T47D (cell line): ENCODE measurements at regions not wholly inside any gene's neighbourhood (a gene's known extent, or its start where the extent isn't known, plus 50 kb on each side); places are given as distances from the start of the nearest gene placed in this dataset.
"Not testable (repeated sequence)": the region's sequence is repeated elsewhere in the genome, so short reads cannot be mapped to it uniquely, and the experiment has no call there.

Experiments used
- DNase-seq, 2 experiments: peaks; one replicate each; pipeline versions ENCODE4 v3.0.0 to v3.0.0-alpha.2; 2011 to 2012; ENCODE audit warnings: low read depth in 1 of 2, low spot score in 1 of 2
- JUND ChIP-seq: IDR thresholded peaks from 2 replicates; pipeline ENCODE4 v1.6.1; 2012; ENCODE audit warnings: low read depth
- in situ Hi-C: cut with HindIII; loops from 2 replicates; pipeline ENCODE4 v1.10.0; 2016; ENCODE audit warnings: low sequenced_read_pairs, low pct_unique_long_range_greater_than_20kb

DNA sequence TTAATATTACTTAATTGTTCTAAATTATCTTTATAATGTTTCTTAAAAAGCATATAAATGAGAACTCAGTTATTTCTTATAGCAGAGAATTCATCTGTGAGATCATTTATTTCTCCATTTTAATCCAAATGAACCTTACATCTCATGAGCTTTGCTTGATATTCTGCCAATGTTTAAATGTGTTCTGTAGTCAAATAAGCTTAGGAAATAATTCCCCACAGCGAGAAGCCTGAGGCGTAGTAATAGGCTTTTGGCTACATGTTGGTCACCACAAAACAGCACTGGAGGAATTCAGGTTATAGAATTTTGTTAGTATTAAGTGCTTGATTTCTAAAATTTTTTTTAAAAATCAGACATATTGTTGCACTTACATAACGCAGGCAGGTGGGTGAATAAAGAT lies 585.3 kb upstream of the RORB start:
- in situ Hi-C loops: no loop called here
- peak in 1 of 2 experiments; percentile 15 for DNase-seq
- TF ChIP-seq JUND: no peak

DNA sequence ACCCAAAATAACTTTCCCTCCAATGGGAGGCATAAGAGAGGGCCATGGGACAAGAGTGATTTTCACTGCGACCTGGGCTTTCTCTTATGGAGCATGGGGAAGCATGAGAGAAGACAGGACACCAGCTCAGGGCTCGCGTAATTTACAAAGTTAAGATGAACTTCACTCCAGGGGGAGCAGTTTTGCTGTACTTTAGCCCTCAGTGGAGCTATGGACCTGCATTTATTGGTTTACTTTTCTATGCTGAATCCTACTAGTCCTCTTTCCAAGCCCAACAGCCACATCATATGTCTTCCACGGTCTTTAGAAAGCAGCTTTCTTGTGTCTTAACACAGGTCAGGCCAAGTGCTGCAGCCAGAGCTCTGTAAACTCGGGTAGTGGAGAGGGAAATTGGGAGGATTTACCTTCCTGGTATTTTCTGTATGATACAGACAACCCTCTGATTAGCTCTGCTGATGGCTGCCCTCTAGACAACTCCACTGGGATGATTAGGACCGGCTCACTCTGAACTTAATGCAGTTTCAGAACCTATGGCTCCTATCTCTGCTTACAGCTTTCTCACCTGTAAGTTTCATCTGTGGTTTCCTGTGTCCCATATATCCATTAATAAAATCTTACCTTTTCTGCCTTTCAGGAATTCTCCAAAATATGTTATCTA lies 581.0 kb upstream of the RORB start:
- no peak for TF ChIP-seq JUND
- DNase-seq: peak; percentile 7 to 78
- in situ Hi-C loops: no loop called here

DNA sequence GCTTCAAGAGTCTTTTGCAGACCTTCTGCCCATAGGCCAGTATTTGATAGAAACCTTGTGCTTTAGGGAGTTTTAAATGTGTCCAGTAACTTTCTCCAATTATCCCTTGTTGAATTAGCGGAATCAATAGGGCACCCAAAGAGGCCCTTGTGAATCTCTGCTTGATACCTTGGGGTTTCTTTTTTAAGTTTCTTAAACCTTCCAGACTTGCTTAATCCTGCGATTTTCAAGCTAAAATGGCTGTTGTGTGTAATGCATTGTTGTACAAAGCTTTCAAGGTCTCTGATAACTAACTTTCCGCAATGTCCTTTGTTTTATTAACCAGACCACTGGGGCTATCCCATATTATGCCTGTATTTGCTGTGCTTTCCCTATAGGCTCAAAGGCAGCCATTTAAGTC lies 577.4 kb upstream of the RORB start:
- TF ChIP-seq JUND: no peak
- in situ Hi-C loops: no loop called here
- DNase-seq: no peak

DNA sequence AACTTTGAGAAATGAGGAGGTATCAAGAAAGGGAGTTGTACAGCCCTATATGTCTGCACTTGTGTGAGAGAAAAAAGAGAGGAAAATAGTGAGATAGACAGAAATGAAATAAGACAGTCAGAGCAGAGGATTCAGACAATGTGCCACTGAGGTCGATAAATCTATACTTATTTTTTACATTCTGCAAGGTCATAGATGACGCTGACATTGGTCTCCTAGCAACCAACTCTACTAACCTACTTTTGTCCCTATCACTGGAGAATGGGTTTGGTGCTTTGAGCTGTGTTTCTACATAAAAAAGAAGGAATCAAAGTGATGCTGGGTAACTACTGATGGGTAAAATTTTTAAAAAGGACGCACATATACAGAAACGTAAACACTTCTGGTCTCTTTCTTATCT lies 573.3 kb upstream of the RORB start:
- TF ChIP-seq JUND: no peak
- in situ Hi-C loops: no loop called here
- DNase-seq: no peak

DNA sequence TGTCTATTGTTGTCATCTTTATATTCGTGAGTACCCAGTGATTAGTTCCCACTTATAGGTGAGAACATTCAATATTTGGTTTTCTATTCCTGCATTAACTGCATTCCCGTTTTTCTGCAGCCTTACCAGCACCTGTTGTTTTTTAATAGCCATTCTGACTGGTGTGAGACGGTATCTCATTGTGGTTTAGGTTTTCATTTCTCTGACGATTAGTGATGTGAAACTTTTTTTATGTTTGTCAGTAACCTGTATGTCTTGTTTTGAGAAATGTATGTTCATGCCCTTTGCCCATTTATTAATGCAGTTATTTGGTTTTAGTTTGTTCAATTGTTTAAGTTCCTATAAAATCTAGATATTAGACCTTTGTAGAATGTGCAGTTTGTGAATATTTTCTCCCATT lies 546.0 kb upstream of the RORB start:
- no peak for TF ChIP-seq JUND
- in situ Hi-C loops: no loop called here
- DNase-seq: no peak

DNA sequence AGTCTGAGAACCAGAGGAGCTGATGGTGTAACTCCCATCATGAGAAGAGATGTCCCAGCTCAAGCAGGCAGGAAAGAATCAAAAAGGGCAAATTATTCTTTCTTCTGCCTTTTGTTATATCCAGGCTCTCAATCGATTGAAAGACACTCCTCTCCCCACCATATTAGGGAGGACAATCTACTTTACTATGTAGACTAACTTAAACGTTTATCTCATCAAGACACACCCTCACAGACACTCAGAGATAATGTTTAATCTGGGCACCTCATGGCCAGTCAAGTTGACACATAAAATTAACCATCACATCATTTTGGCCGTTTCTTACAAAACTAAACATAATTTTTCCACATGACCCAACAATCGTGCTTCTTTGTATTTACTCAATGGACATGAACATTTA lies 534.3 kb upstream of the RORB start:
- in situ Hi-C loops: no loop called here
- no peak for TF ChIP-seq JUND
- DNase-seq: no peak

DNA sequence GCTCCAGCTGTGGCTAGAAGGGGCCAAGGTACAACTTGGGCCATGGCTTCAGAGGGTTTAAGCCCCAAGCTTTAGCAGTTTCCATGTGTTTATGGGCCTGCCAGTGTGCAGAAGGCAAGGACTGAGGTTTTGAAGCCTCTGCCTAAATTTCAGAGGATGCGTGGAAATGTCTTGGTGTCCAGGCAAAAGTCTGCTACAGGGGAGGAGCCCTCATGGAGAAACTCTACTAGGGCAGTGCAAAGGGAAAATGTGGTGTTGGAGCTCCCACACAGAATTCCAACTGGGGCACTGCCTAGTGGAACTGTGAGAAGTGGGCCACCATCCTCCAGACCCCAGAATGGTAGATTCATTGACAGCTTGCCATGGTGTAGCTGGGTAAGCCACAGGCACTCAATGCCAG lies 527.2 kb upstream of the RORB start:
- no peak for DNase-seq
- in situ Hi-C loops: no loop called here
- TF ChIP-seq JUND: no peak

DNA sequence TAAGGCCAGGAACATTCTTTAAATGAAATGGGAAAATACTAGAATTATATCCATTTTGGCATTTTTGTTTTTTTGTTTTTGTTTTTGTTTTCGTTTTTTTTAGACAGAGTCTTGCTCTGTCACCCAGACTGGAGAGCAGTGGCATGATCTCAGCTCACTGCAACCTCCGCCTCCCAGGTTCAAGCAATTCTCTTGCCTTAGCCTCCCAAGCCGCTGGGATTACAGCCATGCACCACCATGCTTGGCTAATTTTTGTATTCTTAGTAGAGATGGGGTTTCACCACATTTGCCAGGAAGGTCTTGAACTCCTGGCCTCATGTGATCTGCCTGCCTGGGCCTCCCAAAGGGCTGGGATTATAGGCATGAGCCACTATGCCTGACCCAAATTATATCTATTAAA lies 520.7 kb upstream of the RORB start:
- DNase-seq, in situ Hi-C loops: not testable (repeated sequence)

DNA sequence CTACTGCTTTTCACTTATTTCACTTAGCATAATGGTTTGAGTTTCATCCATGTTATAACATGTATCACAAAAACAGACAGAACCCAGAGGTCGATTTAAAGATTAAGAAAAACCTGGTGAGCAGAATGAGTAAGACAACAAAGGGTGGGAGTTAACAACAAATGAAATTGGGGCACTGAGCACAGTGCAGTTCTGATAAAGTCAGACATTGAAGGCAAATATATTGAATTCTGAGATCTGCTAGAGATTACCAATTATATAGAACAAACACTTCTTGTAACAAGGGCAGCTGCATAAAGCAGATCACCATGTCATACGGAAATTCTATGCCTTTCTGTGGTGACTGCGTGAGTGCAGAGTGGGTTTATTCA lies 517.3 kb upstream of the RORB start:
- TF ChIP-seq JUND: no peak
- in situ Hi-C loops: no loop called here
- no peak for DNase-seq

DNA sequence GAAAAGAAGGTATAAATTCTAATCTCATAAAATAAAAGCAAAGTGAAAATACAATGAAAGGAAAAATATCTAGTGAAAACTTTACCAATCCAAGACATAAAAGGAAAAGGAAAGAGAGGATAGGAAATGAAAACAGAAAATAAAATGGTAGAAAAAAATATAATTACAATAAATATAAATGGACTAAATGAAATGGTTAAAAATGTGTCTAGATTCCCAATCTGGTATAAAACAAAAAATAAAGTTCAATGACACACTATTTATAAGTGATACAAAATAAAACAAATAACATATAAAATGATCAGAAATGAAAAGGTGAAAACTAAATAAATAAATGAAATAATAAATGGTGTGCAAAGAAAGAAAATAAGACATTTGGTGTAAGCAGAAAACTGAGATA lies 516.4 kb upstream of the RORB start:
- in situ Hi-C loops: no loop called here
- no peak for TF ChIP-seq JUND
- no peak for DNase-seq

DNA sequence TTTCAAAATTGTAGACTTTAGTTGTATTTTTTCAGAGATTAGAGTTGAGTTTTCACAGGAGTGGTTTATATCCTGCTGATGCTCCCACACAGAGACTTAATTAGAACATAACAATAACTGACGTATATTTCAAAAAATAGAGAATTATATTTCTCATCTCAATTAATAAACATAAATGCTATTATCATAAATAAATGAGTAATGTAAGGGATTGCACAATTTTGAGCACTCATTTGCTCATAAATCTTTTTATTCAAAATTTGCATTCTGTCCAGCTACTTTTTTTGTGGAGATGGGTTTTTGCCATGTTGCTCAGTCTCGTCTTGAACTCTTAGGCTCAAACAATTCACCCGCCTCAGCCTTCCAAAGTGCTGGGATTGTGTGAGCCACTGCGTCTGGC lies 515.7 kb upstream of the RORB start:
- no peak for TF ChIP-seq JUND
- no peak for DNase-seq
- in situ Hi-C loops: no loop called here

DNA sequence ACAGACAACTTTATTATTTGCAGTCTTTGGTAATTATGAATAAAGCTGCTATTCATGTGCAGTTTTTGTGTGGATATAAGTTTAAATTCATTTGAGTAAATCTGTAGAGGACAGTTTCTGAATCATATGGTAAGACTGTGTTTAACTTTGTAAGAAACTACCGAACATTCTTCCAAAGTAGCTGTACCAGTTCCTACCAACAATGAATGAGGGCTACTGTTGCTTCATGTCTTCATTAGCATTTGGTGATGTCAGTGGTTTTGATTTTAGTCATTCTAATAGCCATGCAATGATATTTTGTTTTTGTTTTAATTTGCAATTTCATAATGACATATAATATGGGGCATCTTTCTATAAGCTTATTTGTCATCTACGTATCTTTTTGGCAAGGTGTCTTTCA lies 501.3 kb upstream of the RORB start:
- no peak for DNase-seq
- in situ Hi-C loops: no loop called here
- no peak for TF ChIP-seq JUND

DNA sequence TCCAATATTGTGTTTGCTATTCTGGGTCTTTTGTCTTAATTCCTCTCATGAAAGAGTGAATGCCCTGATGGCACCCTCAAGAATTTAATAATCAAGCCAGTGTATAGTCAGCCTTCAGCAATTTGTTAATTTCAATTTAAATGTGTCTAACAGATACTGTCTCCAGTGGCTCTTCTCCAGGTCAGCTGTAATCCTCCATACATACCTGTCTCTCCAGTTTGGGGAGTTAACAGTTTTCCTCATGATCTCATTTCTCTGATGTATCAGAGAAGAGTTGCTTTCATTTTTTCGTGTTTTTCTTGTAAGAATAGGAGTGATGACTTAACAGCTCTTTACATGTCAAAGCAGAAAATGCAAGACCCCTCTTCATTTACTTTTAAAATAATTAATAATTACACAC lies 500.3 kb upstream of the RORB start:
- in situ Hi-C loops: no loop called here
- peak in 1 of 2 experiments; percentile 58 for DNase-seq
- no peak for TF ChIP-seq JUND

DNA sequence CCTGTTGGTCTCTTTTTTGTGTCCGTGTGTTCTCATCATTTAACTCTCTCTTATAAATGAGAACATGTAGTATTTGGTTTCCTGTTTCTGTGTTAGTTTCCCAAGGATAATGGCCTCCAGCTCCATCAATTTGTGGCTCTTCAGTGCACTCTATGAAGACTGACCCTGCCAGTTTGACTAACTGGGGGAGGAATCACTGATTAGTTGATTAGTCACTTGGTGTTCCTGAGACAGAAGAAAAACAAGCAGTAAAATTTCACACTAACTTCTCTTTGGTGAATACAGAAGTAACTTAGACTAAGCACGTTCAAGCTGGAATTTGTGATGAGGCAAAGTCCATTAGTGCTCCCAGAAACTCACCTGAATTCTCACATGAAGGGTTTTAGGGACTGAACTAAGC lies 495.8 kb upstream of the RORB start:
- in situ Hi-C loops: no loop called here
- no peak for TF ChIP-seq JUND
- DNase-seq: no peak
